IMR-90 (cell line): ENCODE measurements at regions not wholly inside any gene's neighbourhood (a gene's known extent, or its start where the extent isn't known, plus 50 kb on each side); places are given as distances from the start of the nearest gene placed in this dataset.

Experiments
- RAD21 ChIP-seq: IDR thresholded peaks from 2 replicates; pipeline ENCODE4 v1.6.1; 2012; ENCODE audit warnings: low read length, improper control_type of control experiment
- TF ChIP-seq, protein P1 (sequence below): conservative IDR thresholded peaks from 2 replicates; pipeline ENCODE4 v1.5.1; 2012; ENCODE audit warnings: mild to moderate bottlenecking, low read depth, low read length, improper control_type of control experiment
- TF ChIP-seq, protein P2 (sequence below): fragments of 150-350 bp; IDR thresholded peaks from 2 replicates; pipeline ENCODE4 v1.6.1; 2017; ENCODE audit warnings: mild to moderate bottlenecking, antibody characterized with exemption, low read length, low read depth

DNA sequence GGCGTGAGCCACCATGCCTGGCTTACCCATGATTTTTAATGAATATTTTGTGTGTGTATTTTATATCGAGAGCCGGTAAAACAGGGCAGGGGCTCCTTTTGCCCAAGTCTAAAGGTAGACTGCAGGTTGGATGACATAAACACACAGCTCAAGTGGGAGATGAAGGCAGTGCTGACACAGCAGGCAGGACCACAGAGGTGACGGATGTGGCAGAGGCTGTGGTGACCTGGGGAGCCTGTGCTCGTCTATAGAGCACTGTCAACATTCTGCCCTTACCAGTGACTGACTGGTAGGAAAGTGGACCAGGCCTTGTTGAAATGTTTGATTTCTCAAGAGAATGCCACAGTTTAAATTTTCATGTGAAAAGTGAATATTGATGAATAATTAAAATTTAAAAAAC lies 137.5 kb downstream of the ZFP64 start (continued):
- TF ChIP-seq, protein P1, sequence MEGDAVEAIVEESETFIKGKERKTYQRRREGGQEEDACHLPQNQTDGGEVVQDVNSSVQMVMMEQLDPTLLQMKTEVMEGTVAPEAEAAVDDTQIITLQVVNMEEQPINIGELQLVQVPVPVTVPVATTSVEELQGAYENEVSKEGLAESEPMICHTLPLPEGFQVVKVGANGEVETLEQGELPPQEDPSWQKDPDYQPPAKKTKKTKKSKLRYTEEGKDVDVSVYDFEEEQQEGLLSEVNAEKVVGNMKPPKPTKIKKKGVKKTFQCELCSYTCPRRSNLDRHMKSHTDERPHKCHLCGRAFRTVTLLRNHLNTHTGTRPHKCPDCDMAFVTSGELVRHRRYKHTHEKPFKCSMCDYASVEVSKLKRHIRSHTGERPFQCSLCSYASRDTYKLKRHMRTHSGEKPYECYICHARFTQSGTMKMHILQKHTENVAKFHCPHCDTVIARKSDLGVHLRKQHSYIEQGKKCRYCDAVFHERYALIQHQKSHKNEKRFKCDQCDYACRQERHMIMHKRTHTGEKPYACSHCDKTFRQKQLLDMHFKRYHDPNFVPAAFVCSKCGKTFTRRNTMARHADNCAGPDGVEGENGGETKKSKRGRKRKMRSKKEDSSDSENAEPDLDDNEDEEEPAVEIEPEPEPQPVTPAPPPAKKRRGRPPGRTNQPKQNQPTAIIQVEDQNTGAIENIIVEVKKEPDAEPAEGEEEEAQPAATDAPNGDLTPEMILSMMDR, result no peak
- TF ChIP-seq, protein P2, sequence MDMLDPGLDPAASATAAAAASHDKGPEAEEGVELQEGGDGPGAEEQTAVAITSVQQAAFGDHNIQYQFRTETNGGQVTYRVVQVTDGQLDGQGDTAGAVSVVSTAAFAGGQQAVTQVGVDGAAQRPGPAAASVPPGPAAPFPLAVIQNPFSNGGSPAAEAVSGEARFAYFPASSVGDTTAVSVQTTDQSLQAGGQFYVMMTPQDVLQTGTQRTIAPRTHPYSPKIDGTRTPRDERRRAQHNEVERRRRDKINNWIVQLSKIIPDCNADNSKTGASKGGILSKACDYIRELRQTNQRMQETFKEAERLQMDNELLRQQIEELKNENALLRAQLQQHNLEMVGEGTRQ, result no peak
- TF ChIP-seq RAD21, result no peak
